PC-3 (cell line): ENCODE measurements at regions not wholly inside any gene's neighbourhood (a gene's known extent, or its start where the extent isn't known, plus 50 kb on each side); places are given as distances from the start of the nearest gene placed in this dataset.

Experiments used
- CTCF ChIP-seq: fragments of 300-600 bp; sonication (generic); conservative IDR thresholded peaks from 2 replicates; pipeline ENCODE4 v1.5.1; 2017; ENCODE audit warnings: antibody characterized with exemption, low read depth, mild to moderate bottlenecking, low read length
- EZH2 ChIP-seq: fragments of 300-600 bp; sonication (generic); IDR thresholded peaks from one replicate; pipeline ENCODE4 v1.6.1; 2017; ENCODE audit warnings: antibody characterized with exemption, mild to moderate bottlenecking, low read length; ENCODE audit not compliant: unreplicated experiment

GRCh38 chr1:4322881-4323280, 331.5 kb upstream of the AJAP1 start:
- TF ChIP-seq EZH2 (no peak), CTCF (no peak)
